IPS-NIHi7 (cell line): ENCODE measurements at regions not wholly inside any gene's neighbourhood (a gene's known extent, or its start where the extent isn't known, plus 50 kb on each side); places are given as distances from the start of the nearest gene placed in this dataset.
"Not testable (repeated sequence)": the region's sequence is repeated elsewhere in the genome, so short reads cannot be mapped to it uniquely, and the experiment has no call there.

Experiments
- DNase-seq: peaks from one replicate; pipeline ENCODE4 v3.0.0; 2012; ENCODE audit warnings: mixed read lengths; ENCODE audit errors: extremely low spot score

DNA sequence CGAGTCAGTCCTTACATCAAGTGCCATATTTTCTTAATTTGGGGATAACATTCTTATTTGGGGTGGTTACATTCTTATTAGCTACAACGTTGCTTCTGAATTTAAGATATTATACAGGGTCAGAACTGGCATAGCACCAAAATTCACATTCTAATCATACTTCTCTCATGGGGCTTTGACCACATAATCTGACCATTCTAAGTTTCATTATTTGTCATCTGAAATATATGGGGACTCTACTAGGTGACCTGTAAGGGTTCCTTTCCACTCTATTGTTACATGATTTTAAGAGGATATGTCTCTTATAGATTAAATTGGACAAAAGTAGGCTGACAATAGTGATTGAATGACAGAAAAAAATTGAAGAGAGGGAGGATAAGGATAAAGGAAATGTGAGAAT lies 536.5 kb downstream of the KCTD12 start:
- DNase-seq = no peak

DNA sequence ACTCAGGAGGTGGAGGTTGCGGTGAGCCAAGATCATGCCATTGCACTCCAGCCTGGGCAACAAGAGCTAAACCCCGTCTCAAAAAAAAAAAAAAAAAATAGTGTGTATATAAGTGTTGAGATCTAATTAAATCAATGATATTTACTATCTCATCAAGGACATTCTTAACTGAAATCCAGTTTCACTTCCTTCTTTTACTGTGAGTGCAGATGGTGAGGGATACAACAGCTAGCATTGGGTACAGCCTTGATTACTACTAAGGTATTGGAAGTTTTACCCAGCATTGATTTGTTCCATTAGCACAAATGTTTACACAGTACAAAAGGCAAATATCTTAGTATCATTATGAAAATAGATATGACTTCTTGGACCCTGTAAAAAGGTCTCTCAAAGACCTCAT lies 546.6 kb downstream of the KCTD12 start:
- DNase-seq = no peak

DNA sequence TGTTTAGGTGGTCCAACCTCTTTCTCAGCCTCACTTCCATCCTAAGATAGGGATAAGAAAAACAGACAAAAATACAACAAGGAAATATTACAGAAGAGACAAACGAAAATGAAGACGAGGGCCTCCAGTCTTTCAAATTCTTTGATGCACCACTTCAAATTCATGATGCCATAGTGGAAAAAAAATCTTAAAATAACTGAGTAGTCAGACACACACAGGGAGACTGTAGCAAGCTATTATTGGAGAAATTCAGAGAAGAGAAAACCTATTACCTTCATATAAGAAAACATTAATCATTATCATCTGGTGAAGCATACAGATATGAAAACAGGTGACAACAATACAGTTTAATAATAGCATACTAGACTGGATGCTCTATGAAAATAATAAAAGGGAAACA lies 548.2 kb downstream of the KCTD12 start:
- DNase-seq = no peak

DNA sequence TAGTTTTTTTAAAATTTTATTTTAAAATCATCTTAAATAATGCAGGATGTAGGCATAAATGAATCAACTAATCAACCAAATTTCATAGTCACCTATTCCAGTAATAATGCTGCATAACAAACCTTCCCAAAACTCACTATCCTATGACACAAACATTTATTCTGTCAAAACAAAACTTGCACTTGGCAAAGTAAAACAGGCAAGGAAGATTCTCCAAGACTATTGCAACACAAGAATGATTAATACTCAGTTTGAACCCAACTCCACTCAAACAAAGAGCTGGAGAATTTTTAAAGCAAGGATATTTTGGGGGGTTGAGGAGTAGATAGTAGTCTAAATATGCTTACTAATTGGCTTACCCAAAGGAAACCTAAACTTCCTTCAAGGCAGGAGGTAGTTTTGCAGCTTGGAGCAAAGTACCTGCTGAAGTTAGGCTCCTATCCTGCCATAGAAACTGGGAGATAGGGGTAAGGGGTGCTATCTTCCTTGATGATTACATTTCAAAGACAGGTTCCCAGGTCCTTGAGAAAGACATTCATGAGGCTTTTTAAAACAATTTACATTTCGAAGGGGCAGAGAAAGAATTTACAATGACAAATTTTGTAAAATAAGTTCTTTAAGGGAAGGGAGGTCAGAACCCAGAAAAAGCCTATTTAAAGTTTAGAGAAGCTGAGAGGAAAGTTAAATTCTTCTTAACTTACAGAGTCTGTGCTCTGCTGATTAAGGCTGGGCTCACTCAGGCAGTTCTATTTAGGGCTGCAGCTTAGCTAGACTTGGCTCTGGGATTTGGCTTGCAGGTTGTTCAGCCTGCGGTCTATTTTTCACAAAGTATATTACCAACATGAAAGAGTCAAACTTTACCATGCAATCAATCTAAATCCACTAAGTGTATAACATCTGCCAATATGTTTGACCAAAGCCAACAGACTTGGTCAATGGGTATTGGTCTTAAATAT lies 549.0 kb downstream of the KCTD12 start:
- peak; percentile 10 for DNase-seq

DNA sequence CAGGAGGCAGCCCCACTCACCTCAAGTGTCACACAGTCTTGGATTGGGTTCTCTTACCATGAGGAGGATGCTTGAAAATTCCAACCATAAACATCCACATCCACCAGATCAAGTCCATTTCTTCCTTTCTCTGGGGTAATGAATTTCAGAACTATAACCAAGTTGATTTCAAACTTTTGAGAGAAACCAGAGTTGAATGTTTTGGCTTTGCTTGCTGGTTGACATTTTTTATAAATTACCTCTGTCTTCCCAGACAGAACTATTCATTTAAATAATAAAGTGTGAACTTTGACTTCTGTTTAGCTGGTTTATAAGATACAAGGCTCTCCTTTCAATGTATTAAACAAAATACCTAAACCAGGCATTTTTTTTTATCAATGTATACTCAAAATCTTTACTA lies 550.7 kb downstream of the KCTD12 start:
- no peak for DNase-seq

DNA sequence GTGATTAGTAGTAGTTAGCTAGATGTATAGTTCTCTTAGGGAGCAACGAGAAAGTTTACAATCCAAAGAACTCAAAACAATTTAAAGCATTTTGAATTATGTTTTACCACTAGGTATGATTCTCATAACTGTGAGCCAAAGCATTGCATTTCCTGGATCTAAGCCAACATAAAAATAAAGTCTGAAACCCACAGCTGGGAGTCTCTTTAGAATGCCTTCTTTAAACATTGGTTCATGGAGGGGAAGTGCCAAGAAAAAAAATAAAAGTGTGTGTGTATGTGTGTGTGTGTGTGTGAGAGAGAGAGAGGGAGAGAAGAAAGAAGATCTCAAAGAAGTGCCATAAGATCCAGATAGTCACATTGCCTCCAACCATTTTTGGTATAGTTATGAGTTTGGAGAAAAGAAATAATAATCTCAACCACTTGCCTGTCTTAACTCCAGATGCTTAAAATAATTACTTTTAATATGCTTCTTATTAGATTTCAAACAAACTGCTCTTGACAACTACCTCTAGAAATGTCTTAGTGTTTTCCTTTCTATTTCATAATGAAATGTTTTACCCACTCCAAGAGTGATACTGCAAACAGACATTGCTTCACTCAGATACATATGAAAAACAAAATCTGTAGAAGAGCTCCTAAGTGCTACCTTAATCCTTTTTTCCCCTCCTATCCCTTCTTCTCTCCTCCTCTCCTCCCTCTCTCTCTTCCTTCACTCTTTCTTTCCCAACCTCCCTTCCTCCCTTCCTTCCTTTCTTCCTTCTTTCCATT lies 554.1 kb downstream of the KCTD12 start:
- no peak for DNase-seq

DNA sequence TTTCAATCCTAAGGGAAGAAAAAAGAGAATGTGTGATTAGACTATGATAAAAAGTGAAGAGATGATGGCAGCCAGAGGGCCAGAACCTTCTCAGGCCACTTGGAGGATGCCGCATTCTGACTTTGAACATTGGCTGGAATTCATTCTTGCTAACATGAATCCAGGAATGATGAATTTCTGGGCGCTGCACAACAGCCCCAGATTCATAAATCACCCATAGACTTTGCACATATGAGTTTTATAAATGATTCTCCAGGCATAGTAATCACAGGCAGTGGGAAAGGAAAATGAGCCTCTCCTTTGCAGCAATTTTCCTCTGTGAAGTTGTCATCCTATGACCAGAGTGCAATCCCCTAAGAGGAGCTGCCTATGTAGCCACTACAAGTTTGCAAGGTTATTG lies 555.4 kb downstream of the KCTD12 start:
- DNase-seq = no peak

DNA sequence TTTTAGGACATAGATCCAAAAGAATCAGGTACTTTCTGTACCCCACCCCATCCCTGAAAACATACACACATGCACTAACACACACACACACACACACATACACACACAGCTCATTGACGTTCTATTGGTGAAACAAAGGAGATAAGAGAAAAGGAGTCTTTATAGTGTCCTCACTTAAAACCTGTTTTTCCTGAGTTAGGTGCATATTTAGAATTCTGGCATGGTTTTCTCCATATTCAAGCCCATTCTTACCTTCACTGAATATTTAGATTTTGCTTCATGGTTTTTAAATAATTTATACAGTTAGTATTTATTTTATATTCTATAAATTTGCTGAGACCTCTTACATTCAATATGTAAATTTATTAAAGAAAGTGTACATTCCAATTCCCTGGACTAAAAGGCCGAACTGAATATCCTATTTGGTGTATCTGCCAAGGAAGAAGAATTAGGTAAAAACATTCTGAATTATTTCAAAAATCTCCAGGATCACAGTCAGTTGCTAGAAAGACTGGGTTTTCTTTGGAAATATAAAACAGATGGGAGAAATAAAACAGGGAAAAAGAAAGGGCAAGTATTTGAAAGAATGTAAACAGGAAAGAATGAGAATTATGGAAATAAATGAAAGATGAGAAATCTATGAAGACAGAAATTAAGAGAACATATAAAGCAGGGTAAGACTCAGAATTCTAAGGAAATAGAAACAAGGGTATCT lies 556.2 kb downstream of the KCTD12 start:
- DNase-seq = no peak

DNA sequence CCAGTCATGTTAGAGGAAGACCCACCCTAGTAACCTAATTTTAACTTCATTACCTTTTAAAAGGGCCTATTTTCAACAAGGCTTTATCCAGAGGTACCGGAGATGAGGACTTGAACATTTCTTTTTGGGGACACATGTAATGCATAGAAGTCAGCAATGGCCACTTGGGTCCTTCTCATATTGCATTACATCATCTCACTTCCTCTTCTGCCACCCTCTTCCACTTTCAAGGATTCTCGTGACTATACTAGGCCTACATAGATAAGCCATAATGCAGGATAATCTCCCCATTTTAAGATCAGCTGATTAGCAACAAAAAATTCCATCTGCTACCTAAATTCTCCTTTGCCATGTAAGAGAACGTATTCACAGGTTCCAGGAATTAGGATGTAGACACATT lies 557.2 kb downstream of the KCTD12 start:
- no peak for DNase-seq

DNA sequence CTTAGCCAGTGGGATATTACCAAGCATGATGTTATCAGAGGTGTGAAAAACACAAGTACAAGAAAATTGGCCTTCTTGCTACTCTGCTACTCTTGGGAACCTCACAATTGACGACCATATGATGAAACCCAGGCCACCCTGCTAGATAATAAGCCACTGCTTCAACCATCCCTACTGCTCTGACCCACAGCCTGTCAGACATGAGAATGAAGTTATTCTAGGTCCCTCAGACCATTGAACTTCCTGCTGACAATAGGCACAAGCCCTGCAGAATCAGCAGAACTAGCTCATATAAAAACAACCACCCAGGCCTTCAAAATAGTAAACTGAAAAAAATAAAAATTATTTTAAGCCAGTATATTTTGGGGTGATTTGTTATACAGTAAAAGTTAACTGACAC lies 559.9 kb downstream of the KCTD12 start:
- no peak for DNase-seq

DNA sequence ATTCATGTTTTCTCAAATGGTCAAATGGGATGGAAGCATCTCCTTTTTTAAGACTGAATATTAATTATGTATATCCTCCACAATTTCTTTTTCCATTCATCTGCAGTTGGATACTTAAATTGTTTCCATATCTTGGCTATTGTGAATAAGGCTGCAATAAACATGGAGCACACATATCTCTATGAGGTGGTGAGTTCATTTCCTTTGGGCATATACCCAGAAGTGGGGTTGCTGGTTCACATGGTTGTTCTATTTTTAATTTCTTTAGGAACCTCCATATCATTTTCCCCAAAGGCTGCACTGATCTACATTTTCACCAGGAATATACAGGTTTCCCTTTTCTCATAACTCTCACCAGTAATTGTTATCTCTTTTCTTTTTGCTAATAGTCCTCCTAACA lies 566.3 kb downstream of the KCTD12 start:
- DNase-seq = no peak

DNA sequence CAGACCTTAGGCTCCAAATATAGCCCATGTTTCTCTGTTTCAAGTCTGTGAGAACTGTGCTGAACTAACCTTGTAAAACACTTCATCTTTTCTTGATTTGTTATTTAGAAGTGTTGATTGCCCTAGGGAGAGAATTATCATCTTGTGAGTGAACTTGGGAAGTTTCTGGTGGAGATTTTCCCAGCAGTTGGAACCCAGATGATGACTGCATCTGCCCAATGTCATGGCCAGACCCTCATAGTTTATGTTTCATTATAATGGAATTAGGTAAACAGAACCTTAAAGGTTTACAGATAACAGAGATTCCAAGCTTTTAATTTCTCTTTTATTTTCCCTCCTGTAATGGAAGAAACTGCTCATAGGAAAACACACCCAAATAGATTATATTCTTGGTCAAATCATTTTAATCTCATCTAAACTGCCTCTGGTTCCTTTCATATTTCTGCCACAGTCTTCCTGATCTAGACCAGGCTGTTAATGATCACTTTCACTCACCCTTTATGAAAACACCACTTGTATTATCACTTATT lies 569.1 kb downstream of the KCTD12 start:
- DNase-seq = no peak

DNA sequence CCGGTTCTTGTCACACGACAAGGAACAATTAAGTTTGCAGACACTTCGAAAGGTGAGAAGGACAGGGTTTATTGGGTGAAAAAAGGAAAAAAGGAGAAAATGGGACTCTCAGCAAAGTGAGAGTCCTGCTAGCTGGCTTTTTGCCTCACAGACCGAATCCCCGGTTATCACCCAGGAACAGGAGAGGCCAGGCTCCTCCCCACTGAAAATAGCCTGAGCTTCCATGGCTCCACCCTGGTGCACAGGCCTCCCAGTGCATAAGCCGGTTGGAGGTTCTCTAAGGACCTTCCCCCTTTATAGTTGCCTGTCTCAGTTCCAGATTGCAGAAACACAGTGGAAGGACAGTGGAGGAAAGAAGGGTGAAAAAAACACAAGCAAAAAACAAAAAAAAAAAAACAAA lies 571.7 kb downstream of the KCTD12 start:
- DNase-seq = no peak

DNA sequence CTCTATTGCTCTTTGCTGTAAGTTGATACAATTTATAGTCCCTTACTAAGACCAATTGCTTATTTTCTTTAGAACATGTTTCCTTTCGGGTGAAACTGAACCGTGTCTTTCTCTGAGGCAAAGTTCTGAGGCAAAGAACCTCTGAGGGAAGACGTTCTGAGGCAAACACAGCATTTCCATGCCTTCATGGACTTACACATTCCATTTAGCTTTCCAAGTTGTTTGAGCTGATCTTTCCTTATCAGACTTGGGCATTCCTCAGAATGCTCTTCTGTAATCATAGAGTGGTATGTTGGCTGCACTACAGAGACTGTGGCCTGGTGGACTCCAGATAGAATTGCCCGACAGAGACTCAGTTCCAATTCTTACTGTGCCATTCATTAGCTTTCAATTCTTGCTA lies 579.1 kb downstream of the KCTD12 start:
- no peak for DNase-seq

DNA sequence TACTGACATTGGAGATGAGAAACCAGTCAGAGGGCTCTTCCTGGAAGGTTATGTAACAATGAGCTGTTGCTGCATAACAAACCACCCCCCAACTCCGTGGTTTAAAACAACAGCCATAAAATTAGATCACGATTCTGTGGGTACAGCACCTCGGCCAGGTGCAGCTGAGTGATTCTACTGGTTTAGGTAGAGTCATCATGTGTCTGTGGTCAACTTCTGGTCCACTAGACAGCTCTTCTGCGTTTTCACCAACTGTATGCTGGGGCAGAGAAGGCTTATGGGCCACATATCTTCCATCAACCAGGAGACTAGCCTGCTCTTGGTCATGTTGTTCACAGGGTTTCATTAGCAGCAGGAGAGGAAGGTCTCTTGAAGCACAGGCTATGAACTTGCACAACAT lies 585.5 kb downstream of the KCTD12 start:
- DNase-seq = no peak

DNA sequence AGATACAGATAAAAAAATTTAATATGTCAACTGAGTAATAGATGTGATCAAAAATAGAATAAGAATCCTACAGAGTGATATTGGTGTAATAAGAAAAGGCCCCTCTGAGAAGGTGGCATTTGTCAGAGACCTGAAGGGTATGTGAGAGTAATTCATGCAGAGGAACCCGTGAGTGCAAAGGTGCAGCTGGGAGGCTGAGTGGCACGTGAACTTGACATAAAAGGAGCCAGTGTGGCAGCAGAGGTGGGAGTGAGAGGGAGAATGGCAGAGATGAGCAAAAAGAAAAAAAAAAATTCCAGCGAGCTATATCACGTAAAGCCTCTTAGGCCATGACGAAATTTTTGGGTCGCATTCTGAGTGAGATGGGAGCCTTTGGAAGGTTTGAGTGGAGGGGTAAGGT lies 588.9 kb downstream of the KCTD12 start:
- no peak for DNase-seq

DNA sequence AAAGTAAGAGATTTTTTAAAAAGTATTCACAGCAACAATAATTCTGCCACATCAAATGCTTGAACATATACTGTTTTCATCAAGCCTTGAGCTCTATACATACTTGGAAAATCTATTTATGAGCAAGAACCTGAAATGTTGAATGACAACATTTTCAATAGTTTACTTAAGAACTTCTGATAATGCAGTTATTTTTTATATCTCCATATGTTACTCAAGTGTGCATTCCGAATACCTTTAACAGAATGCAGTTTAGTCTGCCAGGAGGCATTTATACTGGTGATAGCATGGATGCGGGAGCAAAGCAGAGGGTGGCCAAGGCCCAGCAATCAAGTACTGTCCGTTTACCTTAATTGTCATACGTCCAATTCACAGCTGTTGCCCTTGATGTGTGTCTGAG lies 589.5 kb downstream of the KCTD12 start:
- no peak for DNase-seq

DNA sequence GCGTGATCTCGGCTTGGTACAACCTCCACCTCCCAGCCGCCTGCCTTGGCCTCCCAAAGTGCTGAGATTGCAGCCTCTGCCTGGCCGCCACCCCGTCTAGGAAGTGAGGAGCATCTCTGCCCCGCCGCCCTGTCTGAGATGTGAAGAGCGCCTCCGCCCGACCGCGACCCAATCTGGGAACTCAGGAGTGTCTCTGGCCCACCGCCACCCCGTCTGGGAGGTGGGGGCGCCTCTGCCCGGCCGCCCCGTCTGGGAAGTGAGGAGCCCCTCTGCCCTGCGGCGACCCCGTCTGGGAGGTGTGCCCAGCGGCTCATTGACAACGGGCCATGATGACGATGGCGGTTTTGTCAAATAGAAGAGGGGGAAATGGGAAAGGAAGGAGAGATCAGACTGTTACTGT lies 591.2 kb downstream of the KCTD12 start:
- not testable (repeated sequence) for DNase-seq

DNA sequence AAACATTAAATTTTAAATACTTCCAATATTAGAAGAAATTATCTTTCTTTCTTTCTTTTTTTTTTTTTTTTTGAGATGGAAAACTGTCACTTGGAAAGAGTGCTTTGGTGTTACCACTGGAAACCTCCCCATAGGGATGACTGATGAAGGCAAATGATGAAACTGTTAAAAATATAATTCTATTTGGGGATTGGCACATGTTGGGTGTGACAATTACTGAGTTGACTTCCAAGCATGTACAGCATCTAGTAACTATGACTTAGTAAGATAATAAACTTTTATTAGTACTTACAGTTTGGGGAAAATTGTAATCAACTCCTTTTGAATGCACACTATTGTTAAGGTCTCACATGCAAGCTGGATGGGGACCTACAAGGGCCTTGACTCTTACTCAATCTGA lies 592.5 kb downstream of the KCTD12 start:
- no peak for DNase-seq

DNA sequence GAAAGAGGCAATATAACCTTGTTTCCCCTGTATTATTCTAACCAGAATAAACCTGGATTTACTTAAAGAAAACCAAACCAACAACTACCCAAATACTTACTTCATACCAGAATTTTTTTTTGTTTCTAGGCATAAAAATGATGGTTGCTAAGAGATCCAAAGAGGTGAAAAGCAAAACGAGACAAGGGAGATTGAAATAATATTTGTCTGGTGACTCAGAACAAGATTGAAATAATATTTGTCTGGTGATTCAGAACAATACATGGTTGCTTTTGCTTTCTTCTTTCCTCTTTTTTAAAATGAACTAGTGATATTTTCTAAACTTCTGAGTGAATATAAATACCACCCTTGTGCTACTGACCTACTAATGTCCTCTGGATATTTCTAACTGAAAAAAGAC lies 592.9 kb downstream of the KCTD12 start:
- no peak for DNase-seq

DNA sequence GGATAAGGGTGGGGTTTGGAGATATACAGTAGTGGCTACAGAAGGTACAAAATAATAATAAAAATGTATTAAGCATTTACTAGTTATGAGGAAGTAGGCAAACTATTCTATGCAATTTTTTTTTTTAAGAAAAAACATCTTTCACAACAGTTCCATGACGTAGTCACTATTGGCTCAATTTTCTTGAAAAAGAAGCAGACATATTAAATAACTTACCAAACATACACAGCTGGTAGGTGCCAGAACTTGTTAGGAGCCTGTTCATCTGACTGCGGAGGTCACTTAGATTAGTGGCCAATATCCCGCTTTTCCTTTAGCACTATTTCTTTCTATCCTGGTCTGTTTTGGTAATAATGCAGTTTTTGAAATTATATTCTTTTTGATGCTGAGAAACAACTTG lies 593.5 kb downstream of the KCTD12 start:
- DNase-seq = no peak

DNA sequence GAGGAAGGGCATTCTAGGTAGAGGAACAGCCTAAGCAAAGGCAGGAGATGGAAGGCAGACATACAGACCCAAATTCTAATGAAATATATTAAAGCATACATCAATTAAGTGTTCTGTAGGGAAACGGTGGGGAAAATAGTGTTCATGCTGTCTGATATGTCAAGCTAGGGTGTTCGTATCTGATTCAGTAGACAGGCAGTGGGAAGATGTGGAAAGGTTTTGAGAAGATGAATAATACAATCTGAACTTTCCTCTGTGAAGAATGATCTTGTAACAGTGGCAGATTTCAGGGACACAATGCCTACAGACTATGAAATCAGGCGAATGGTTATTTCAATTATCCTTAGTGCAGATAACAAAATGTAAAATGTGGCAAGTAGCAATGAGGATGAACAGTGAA lies 594.2 kb downstream of the KCTD12 start:
- DNase-seq = no peak
